ENCODE measurements at regions not wholly inside any gene's neighbourhood (a gene's known extent, or its start where the extent isn't known, plus 50 kb on each side); places are given as distances from the start of the nearest gene placed in this dataset.

GRCh38 chr9:73009649-73010288 lies 56.9 kb upstream of the ALDH1A1 start:
- no peak for TF ChIP-seq GABPA (IDR thresholded peaks at IDR 0.05 in 1 of 2, conservative IDR thresholded peaks at IDR 0.05 in 1 of 2)
- TF ChIP-seq ATF3 (IDR thresholded peaks at IDR 0.05): no peak
- no peak for TF ChIP-seq RXRA (IDR thresholded peaks at IDR 0.05)
- no peak for TF ChIP-seq FOXA1 (IDR thresholded peaks at IDR 0.05)
- no peak for TF ChIP-seq CTCF (IDR thresholded peaks at IDR 0.05; ENCODE audit: low read depth, low read length, missing input control)
- TF ChIP-seq TAF1 (conservative IDR thresholded peaks at IDR 0.05): no peak
- no peak for TF ChIP-seq FOXA2 (IDR thresholded peaks at IDR 0.05)
- H3K9ac ChIP-seq (ENCODE audit: low read depth in 1 of 2, low read length in 2 of 2): no peak overlapping the region
- H3K36me3 ChIP-seq (ENCODE audit: control insufficient read depth in 4 of 4, insufficient read depth in 3 of 4, low read depth in 1 of 4, low read length in 3 of 4): no peaks in the 10 kb centered on the region
- H3K27me3 ChIP-seq (ENCODE audit: control insufficient read depth in 4 of 4, insufficient read depth in 4 of 4, low read length in 3 of 4): no peaks in the 10 kb centered on the region
- no peak for DNase-seq (ENCODE audit: low spot score)
- WGBS: 68% methylated on average over 2 of the region's 2 CpGs
- H3K27ac ChIP-seq (ENCODE audit: low read depth in 1 of 2, low read length in 2 of 2): no peak overlapping the region
- H3K4me1 ChIP-seq (ENCODE audit: control insufficient read depth in 4 of 4, insufficient read depth in 4 of 4, low read length in 3 of 4): peaks cover 0 to 2% (median 0%) of the 10 kb centered on the region in 4 donors
- no peaks in the 10 kb centered on the region for H3K9me3 ChIP-seq (ENCODE audit: control insufficient read depth in 4 of 4, low read length in 3 of 4)
- H3K4me3 ChIP-seq (ENCODE audit: low read depth in 1 of 3, low read length in 3 of 3): no peak overlapping the region

- TF ChIP-seq HNF4G (IDR thresholded peaks at IDR 0.05): no peak
- no peak for TF ChIP-seq FOXA1 (IDR thresholded peaks at IDR 0.05)
- TF ChIP-seq JUND (IDR thresholded peaks at IDR 0.05): no peak
- no peak for TF ChIP-seq RAD21 (IDR thresholded peaks at IDR 0.05)
- no peak for TF ChIP-seq SP1 (IDR thresholded peaks at IDR 0.05)
- TF ChIP-seq RXRA (IDR thresholded peaks at IDR 0.05): no peak
- TF ChIP-seq TAF1 (conservative IDR thresholded peaks at IDR 0.05): no peak
- no peak for TF ChIP-seq YY1 (IDR thresholded peaks at IDR 0.05)
- no peak for TF ChIP-seq GABPA (IDR thresholded peaks at IDR 0.05 in 1 of 2, conservative IDR thresholded peaks at IDR 0.05 in 1 of 2)
- TF ChIP-seq ZBTB33 (IDR thresholded peaks at IDR 0.05): no peak
- no peak for TF ChIP-seq MAX (IDR thresholded peaks at IDR 0.05)
- no peak for TF ChIP-seq EGR1 (IDR thresholded peaks at IDR 0.05; ENCODE audit: low read depth in 2 of 2)
- TF ChIP-seq HNF4A (conservative IDR thresholded peaks at IDR 0.05): no peak
- H3K27ac ChIP-seq (ENCODE audit: low read depth in 1 of 2, low read length in 2 of 2): no peak overlapping the region
- no peaks in the 10 kb centered on the region for H3K27me3 ChIP-seq (ENCODE audit: control insufficient read depth in 4 of 4, insufficient read depth in 4 of 4, low read length in 3 of 4)
- no peak overlapping the region for H3K4me3 ChIP-seq (ENCODE audit: low read depth in 1 of 3, low read length in 3 of 3)
- H3K9me3 ChIP-seq (ENCODE audit: control insufficient read depth in 4 of 4, low read length in 3 of 4): no peaks in the 10 kb centered on the region
- no peak overlapping the region for H3K9ac ChIP-seq (ENCODE audit: low read depth in 1 of 2, low read length in 2 of 2)
- WGBS: 63% methylated on average over 3 of the region's 3 CpGs
- peaks cover 0 to 2% (median 0%) of the 10 kb centered on the region in 4 donors for H3K4me1 ChIP-seq (ENCODE audit: control insufficient read depth in 4 of 4, insufficient read depth in 4 of 4, low read length in 3 of 4)
- no peak for DNase-seq (ENCODE audit: low spot score)
- H3K36me3 ChIP-seq (ENCODE audit: control insufficient read depth in 4 of 4, insufficient read depth in 3 of 4, low read depth in 1 of 4, low read length in 3 of 4): no peaks in the 10 kb centered on the region
These were observed 55.3 kb upstream of the ALDH1A1 start for GRCh38 chr9:73007966-73008672.

Data from liver (tissue), 8 donors.